ENCODE measurements at regions not wholly inside any gene's neighbourhood (a gene's known extent, or its start where the extent isn't known, plus 50 kb on each side); places are given as distances from the start of the nearest gene placed in this dataset.

DNA sequence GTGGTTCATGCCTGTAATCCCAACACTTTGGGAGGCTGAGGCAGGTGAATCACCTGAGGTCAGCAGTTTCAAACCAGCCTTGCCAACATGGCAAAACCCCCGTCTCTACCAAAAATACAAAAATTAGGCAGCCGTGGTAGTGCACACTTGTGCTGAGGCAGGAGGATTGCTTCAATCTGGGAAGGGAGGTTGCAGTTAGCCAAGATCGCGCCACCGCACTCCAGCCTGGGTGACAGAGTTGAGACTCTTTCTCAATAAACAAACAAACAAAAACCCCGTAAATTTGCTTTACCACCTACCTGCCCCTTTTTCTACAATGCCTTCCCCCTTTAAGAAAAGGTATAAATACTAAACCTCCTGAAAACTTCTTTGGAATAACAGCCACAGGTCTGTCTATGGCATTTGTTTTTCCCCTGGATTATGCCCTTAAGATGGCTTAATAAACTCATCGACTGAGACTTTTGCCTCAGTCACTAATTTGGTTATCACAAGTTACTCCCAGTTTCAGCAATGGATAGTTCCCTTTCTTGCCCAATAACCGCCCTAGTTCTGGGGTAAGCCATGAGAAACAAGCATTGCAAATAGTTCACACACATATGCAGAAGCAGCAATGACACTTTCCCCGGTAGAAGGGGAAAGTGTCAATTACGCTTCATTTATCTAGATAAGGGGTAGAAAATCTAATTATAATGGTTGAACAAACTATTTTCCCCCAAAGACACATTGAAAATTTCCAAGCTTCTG is 52.8 kb upstream of the SVIL start:
- no peak for DNase-seq (ENCODE audit: low read depth)

DNA sequence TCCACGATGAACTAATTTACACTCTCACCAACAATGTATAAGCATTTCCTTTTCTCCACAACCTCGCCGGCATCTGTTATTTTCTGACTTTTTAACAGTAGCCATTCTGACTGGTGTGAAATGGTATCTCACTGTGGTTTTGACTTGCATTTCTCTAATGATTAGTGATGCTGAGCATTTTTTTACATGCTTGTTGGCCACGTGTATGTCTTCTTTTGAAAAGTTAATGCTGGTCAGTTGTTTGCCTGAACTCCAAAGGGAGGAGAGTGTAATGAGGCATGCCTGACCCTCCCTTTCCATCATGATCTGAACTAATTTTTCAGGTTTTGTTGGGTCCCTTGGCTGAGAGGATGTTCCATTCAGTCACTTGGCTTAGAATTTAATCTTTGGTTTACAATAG is 50.7 kb upstream of the SVIL start:
- no peak for DNase-seq (ENCODE audit: low read depth)
